ENCODE measurements at regions not wholly inside any gene's neighbourhood (a gene's known extent, or its start where the extent isn't known, plus 50 kb on each side); places are given as distances from the start of the nearest gene placed in this dataset.

DNA sequence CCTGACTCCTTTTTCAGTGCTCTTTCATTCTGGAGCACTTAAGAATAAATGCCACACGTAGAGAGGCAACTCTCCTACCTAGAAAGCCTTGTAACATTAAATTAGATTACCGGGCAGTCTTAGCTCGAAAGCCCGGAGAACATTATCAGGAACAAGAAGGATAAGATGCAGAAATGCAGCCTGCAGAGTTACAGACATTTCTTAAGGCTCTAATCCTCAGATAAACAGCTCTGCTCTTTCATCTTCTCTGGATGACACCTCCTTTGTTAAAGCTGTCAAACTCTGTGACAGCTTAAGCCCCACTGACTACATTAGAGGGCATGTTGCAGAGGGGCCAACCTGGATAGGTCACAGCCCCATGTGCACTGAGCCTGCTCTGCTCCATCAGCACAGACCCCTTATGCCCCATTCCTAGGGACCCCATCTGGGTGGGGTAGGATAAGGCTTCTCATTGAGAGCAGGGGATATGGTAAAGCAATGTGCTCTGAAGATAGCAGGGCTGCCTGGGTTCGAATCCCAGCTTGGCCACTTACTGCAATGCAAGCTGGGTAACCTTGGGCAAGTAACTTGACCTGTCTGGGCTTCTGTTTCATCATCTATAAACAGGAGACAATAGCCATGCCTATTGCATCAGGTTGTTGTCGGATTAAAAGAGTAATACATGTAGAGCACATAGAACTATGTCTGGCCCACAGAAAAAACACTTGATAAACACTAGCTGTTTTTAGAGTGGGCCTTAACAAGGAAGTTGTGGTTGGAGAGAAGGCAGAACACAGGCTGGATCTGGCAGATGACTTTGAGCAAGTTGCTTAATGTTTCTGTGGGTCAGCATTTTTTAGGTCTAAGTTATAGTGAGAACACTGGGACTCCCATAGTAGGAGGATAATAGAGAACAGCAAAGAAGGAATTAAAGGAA lies 111.4 kb downstream of the THNSL2 start:
- Histone ChIP-seq H3K4me3 (no peak overlapping the region), H3K4me1 (no peaks in the 10 kb centered on the region), H3K27ac (no peak overlapping the region), H3K27me3 (peaks cover 0 to 14% of the 10 kb centered on the region in 2 donors), H3K9me3 (peaks cover 0 to 12% (median 11%) of the 10 kb centered on the region in 3 donors), H3K36me3 (no peaks in the 10 kb centered on the region)
- TF ChIP-seq, protein P1, sequence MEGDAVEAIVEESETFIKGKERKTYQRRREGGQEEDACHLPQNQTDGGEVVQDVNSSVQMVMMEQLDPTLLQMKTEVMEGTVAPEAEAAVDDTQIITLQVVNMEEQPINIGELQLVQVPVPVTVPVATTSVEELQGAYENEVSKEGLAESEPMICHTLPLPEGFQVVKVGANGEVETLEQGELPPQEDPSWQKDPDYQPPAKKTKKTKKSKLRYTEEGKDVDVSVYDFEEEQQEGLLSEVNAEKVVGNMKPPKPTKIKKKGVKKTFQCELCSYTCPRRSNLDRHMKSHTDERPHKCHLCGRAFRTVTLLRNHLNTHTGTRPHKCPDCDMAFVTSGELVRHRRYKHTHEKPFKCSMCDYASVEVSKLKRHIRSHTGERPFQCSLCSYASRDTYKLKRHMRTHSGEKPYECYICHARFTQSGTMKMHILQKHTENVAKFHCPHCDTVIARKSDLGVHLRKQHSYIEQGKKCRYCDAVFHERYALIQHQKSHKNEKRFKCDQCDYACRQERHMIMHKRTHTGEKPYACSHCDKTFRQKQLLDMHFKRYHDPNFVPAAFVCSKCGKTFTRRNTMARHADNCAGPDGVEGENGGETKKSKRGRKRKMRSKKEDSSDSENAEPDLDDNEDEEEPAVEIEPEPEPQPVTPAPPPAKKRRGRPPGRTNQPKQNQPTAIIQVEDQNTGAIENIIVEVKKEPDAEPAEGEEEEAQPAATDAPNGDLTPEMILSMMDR (IDR thresholded peaks at IDR 0.05): no peak
- DNase-seq: no peak
- intact Hi-C loops (cut with DNase I; ENCODE audit: low total_unique reads): no loop called here

DNA sequence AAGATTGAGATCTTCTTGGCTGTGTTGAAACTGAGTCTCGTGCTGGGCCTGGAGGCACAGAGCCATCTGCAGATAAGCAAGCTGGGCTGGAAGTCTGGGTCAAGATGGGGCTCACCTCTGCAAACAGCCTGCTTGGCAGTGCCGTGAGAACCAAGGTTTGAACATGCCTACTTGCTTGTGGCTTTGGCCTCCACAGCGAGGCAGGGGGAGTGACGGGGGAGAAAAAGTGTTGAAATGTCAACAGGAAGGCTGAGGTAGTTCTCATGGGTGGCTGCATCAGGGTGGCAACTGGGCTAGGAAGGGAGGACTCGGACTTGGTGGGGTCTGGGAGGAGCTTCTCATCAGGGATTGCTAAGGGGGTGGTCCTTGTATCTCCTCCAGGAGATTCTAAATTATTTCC lies 99.7 kb downstream of the THNSL2 start:
- TF ChIP-seq, protein P1 (IDR thresholded peaks at IDR 0.05): no peak
- no peaks in the 10 kb centered on the region for H3K4me1 ChIP-seq
- intact Hi-C loops (cut with DNase I; ENCODE audit: low total_unique reads): no loop called here
- H3K9me3 ChIP-seq: no peaks in the 10 kb centered on the region
- H3K4me3 ChIP-seq: no peak overlapping the region
- DNase-seq: no peak
- H3K36me3 ChIP-seq: no peaks in the 10 kb centered on the region
- no peak overlapping the region for H3K27ac ChIP-seq
- H3K27me3 ChIP-seq: no peaks in the 10 kb centered on the region

DNA sequence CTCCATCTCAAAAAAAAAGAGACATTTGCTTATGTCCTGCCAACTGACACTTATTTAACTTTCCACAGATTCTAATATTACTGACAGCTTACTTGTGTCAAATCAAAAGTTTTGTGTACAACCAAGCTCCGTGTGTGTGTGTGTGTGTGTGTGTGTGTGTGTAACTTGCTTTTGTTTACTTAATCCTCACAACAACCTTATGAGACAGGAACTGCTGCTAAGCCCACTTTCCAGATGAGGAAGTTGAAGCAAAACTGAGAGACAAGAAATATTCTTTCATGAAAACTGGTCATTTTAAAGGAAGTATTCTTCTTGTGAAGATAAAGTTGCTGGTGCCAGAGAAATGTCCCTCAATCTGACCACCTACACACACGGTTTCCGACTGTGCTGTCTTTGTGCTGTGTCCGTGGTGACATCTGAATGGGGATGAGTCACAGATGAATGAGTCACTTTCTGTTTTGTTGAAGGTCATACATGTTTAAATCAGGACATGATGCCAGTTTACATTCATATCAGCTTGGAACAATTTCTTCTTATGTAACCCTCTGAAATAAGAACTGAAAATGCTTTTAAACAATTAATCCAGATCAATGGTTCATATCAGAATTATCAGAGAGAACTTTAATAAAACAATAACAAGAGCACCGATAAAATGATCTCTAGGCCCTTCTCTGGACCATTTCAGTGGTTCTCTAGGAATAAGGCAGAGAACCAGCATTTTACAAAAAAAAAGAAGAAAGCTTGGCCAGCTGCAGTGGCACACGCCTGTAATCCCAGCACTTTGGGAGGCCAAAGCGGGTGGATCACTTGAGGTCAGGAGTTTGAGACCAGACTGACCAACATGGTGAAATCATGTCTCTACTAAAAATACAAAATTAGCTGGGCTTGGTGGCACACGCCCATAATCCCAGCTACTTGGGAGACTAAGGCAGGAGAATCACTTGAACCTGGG lies 95.5 kb downstream of the THNSL2 start:
- TF ChIP-seq, protein P1 (IDR thresholded peaks at IDR 0.05): no peak
- no peaks in the 10 kb centered on the region for H3K27me3 ChIP-seq
- intact Hi-C loops (cut with DNase I; ENCODE audit: low total_unique reads): no loop called here
- no peak overlapping the region for H3K27ac ChIP-seq
- H3K9me3 ChIP-seq: no peaks in the 10 kb centered on the region
- no peak for DNase-seq
- H3K4me1 ChIP-seq: no peaks in the 10 kb centered on the region
- no peak overlapping the region for H3K4me3 ChIP-seq
- no peaks in the 10 kb centered on the region for H3K36me3 ChIP-seq

DNA sequence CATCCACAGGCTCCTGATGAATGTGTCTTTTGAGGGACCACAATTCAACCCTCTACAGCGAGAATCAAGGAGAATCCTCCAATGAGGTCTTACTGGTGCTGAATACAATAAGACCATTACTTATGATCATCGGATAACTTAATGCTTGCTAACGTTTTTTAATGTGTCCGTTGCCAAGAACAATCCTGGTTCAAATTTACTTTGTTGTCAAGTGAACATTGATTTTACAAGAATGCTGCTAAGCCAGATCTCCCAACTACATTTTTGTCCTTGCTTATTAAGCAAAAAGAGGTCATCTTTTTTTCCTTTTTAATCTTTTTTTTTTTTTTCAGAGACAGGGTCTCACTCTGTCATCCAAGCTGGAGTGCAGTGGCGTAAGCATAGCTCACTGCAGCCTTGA lies 93.7 kb downstream of the THNSL2 start:
- no peaks in the 10 kb centered on the region for H3K36me3 ChIP-seq
- no peaks in the 10 kb centered on the region for H3K27me3 ChIP-seq
- H3K4me3 ChIP-seq: no peak overlapping the region
- intact Hi-C loops (cut with DNase I; ENCODE audit: low total_unique reads): no loop called here
- no peaks in the 10 kb centered on the region for H3K9me3 ChIP-seq
- no peaks in the 10 kb centered on the region for H3K4me1 ChIP-seq
- TF ChIP-seq, protein P1 (IDR thresholded peaks at IDR 0.05): no peak
- no peak overlapping the region for H3K27ac ChIP-seq
- no peak for DNase-seq

DNA sequence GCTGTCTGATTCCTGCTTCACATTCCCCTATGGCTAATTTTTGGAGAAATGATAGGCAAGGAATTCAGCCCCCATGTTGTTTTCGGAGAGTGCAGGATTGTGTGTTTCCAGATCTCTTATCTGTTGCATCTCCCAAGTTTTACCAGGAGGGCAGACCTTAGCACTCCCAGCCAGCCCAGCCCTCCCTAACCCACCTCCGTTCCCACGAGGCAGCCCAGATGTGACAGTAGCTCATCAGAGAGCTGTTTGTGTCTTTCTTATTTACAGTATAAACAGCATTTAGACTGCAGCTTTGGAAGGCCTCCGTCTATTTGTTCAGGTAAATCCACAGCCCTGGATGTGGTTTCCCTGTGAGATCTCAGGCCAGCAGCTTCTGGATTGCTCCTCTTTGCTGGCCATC lies 91.6 kb downstream of the THNSL2 start:
- TF ChIP-seq, protein P1 (IDR thresholded peaks at IDR 0.05): no peak
- Histone ChIP-seq H3K4me1 (no peaks in the 10 kb centered on the region), H3K36me3 (no peaks in the 10 kb centered on the region), H3K27ac (no peak overlapping the region), H3K4me3 (no peak overlapping the region), H3K9me3 (no peaks in the 10 kb centered on the region), H3K27me3 (peaks cover 0 to 3% of the 10 kb centered on the region in 2 donors)
- intact Hi-C loops (cut with DNase I; ENCODE audit: low total_unique reads): no loop called here
- no peak for DNase-seq

All from tibial artery (tissue), 4 donors.